K562 (cell line): ENCODE measurements at regions not wholly inside any gene's neighbourhood (a gene's known extent, or its start where the extent isn't known, plus 50 kb on each side); places are given as distances from the start of the nearest gene placed in this dataset.

Source experiments
- BCOR ChIP-seq: fragments of 450-650 bp; IDR thresholded peaks from 2 replicates; pipeline ENCODE4 v1.6.1; 2016
- RB1 ChIP-seq: fragments of 450-650 bp; IDR thresholded peaks from 2 replicates; pipeline ENCODE4 v1.6.1; 2017; ENCODE audit warnings: low read depth, mild to moderate bottlenecking
- RCOR1 ChIP-seq, 2 experiments: IDR thresholded peaks; 2 replicates each; pipeline ENCODE4 v1.6.1; 2012; ENCODE audit warnings: low read depth in 2 of 2, low read length in 2 of 2, borderline replicate concordance in 1 of 2, improper control_type of control experiment in 1 of 2
- SP1 ChIP-seq: sonication (generic); formaldehyde crosslinking; IDR thresholded peaks from 2 replicates; pipeline ENCODE4 v1.8.1; 2022; ENCODE audit warnings: mild to moderate bottlenecking, missing genetic modification reagents
- SRSF3 ChIP-seq: fragments of 200-400 bp; formaldehyde crosslinking; IDR thresholded peaks from 2 replicates; pipeline ENCODE4 v1.6.1; 2016; ENCODE audit warnings: mild to moderate bottlenecking, low read length, moderate library complexity; ENCODE audit not compliant: insufficient read depth
- TCF7L2 ChIP-seq: fragments of 150-350 bp; IDR thresholded peaks from 2 replicates; pipeline ENCODE4 v1.6.1; 2016; ENCODE audit warnings: low read depth, mild to moderate bottlenecking, low read length, moderate library complexity
- ZNF347 ChIP-seq: fragments of 450-650 bp; formaldehyde crosslinking; IDR thresholded peaks from 2 replicates; pipeline ENCODE4 v1.4.0; 2020; ENCODE audit warnings: low read depth, mild to moderate bottlenecking, moderate library complexity
- ZNF445 ChIP-seq: fragments of 250-450 bp; sonication (Bioruptor Pico); IDR thresholded peaks from 2 replicates; pipeline ENCODE4 v1.4.0; 2020; ENCODE audit warnings: low read depth, mild to moderate bottlenecking, moderate library complexity
- ZNF79 ChIP-seq: fragments of 250-450 bp; sonication (Bioruptor Pico); IDR thresholded peaks from 2 replicates; pipeline ENCODE4 v1.4.0; 2020; ENCODE audit warnings: low read depth, mild to moderate bottlenecking, moderate library complexity
- TF ChIP-seq, protein P1 (sequence below): fragments of 200-600 bp; sonication (generic); IDR thresholded peaks from one replicate; pipeline ENCODE4 v1.6.1; 2012; ENCODE audit warnings: mild to moderate bottlenecking, low read depth, low read length, inconsistent platforms
- TF ChIP-seq, protein P2 (sequence below): fragments of 150-350 bp; IDR thresholded peaks from 2 replicates; pipeline ENCODE4 v1.6.1; 2014; ENCODE audit warnings: low read depth, mild to moderate bottlenecking, low read length, borderline replicate concordance
- TF ChIP-seq, protein P3 (sequence below): fragments of 250-450 bp; sonication (Bioruptor Pico); IDR thresholded peaks from 2 replicates; pipeline ENCODE4 v1.4.0; 2020; ENCODE audit warnings: borderline replicate concordance

DNA sequence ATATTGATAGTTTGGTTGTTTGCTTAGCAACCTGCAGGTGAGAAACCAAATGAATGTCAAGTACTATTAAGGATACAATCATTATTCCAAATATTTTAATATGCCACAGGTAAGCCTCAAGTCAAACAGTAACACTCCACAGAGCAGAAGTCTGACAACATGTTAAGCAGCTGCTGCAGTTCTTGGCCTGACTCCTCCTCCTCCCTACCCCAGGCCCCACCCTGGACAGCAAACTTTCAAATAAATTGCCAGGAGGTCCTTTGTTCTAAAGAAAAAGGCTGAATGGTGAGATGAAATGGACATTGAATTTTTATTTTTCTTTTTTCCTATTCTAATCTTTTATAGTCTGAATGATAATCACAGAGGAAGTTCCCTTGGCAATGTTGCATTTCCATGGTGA is 260.0 kb upstream of the POU2AF2 start (continued):
- TF ChIP-seq, protein P1, sequence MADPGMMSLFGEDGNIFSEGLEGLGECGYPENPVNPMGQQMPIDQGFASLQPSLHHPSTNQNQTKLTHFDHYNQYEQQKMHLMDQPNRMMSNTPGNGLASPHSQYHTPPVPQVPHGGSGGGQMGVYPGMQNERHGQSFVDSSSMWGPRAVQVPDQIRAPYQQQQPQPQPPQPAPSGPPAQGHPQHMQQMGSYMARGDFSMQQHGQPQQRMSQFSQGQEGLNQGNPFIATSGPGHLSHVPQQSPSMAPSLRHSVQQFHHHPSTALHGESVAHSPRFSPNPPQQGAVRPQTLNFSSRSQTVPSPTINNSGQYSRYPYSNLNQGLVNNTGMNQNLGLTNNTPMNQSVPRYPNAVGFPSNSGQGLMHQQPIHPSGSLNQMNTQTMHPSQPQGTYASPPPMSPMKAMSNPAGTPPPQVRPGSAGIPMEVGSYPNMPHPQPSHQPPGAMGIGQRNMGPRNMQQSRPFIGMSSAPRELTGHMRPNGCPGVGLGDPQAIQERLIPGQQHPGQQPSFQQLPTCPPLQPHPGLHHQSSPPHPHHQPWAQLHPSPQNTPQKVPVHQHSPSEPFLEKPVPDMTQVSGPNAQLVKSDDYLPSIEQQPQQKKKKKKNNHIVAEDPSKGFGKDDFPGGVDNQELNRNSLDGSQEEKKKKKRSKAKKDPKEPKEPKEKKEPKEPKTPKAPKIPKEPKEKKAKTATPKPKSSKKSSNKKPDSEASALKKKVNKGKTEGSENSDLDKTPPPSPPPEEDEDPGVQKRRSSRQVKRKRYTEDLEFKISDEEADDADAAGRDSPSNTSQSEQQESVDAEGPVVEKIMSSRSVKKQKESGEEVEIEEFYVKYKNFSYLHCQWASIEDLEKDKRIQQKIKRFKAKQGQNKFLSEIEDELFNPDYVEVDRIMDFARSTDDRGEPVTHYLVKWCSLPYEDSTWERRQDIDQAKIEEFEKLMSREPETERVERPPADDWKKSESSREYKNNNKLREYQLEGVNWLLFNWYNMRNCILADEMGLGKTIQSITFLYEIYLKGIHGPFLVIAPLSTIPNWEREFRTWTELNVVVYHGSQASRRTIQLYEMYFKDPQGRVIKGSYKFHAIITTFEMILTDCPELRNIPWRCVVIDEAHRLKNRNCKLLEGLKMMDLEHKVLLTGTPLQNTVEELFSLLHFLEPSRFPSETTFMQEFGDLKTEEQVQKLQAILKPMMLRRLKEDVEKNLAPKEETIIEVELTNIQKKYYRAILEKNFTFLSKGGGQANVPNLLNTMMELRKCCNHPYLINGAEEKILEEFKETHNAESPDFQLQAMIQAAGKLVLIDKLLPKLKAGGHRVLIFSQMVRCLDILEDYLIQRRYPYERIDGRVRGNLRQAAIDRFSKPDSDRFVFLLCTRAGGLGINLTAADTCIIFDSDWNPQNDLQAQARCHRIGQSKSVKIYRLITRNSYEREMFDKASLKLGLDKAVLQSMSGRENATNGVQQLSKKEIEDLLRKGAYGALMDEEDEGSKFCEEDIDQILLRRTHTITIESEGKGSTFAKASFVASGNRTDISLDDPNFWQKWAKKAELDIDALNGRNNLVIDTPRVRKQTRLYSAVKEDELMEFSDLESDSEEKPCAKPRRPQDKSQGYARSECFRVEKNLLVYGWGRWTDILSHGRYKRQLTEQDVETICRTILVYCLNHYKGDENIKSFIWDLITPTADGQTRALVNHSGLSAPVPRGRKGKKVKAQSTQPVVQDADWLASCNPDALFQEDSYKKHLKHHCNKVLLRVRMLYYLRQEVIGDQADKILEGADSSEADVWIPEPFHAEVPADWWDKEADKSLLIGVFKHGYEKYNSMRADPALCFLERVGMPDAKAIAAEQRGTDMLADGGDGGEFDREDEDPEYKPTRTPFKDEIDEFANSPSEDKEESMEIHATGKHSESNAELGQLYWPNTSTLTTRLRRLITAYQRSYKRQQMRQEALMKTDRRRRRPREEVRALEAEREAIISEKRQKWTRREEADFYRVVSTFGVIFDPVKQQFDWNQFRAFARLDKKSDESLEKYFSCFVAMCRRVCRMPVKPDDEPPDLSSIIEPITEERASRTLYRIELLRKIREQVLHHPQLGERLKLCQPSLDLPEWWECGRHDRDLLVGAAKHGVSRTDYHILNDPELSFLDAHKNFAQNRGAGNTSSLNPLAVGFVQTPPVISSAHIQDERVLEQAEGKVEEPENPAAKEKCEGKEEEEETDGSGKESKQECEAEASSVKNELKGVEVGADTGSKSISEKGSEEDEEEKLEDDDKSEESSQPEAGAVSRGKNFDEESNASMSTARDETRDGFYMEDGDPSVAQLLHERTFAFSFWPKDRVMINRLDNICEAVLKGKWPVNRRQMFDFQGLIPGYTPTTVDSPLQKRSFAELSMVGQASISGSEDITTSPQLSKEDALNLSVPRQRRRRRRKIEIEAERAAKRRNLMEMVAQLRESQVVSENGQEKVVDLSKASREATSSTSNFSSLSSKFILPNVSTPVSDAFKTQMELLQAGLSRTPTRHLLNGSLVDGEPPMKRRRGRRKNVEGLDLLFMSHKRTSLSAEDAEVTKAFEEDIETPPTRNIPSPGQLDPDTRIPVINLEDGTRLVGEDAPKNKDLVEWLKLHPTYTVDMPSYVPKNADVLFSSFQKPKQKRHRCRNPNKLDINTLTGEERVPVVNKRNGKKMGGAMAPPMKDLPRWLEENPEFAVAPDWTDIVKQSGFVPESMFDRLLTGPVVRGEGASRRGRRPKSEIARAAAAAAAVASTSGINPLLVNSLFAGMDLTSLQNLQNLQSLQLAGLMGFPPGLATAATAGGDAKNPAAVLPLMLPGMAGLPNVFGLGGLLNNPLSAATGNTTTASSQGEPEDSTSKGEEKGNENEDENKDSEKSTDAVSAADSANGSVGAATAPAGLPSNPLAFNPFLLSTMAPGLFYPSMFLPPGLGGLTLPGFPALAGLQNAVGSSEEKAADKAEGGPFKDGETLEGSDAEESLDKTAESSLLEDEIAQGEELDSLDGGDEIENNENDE = no peak
- TF ChIP-seq RB1 (no peak), ZNF445 (CRISPR knock-in tag) (no peak), ZNF347 (no peak), RCOR1 (IDR thresholded peaks at IDR 0.05; ENCODE audit: borderline replicate concordance in 1 of 2, low read depth in 2 of 2, low read length in 2 of 2) (no peak), TCF7L2 (no peak), SP1 (CRISPR knock-in tag) (no peak), SRSF3 (no peak), ZNF79 (CRISPR knock-in tag) (no peak), BCOR (no peak)
- TF ChIP-seq, protein P2, sequence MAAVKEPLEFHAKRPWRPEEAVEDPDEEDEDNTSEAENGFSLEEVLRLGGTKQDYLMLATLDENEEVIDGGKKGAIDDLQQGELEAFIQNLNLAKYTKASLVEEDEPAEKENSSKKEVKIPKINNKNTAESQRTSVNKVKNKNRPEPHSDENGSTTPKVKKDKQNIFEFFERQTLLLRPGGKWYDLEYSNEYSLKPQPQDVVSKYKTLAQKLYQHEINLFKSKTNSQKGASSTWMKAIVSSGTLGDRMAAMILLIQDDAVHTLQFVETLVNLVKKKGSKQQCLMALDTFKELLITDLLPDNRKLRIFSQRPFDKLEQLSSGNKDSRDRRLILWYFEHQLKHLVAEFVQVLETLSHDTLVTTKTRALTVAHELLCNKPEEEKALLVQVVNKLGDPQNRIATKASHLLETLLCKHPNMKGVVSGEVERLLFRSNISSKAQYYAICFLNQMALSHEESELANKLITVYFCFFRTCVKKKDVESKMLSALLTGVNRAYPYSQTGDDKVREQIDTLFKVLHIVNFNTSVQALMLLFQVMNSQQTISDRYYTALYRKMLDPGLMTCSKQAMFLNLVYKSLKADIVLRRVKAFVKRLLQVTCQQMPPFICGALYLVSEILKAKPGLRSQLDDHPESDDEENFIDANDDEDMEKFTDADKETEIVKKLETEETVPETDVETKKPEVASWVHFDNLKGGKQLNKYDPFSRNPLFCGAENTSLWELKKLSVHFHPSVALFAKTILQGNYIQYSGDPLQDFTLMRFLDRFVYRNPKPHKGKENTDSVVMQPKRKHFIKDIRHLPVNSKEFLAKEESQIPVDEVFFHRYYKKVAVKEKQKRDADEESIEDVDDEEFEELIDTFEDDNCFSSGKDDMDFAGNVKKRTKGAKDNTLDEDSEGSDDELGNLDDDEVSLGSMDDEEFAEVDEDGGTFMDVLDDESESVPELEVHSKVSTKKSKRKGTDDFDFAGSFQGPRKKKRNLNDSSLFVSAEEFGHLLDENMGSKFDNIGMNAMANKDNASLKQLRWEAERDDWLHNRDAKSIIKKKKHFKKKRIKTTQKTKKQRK = no peak
- TF ChIP-seq, protein P3, sequence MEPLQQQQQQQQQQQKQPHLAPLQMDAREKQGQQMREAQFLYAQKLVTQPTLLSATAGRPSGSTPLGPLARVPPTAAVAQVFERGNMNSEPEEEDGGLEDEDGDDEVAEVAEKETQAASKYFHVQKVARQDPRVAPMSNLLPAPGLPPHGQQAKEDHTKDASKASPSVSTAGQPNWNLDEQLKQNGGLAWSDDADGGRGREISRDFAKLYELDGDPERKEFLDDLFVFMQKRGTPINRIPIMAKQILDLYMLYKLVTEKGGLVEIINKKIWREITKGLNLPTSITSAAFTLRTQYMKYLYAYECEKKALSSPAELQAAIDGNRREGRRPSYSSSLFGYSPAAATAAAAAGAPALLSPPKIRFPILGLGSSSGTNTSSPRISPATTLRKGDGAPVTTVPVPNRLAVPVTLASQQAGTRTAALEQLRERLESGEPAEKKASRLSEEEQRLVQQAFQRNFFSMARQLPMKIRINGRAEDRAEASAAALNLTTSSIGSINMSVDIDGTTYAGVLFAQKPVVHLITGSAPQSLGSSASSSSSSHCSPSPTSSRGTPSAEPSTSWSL (CRISPR knock-in tag) = no peak
